HepG2 (cell line): ENCODE measurements at regions not wholly inside any gene's neighbourhood (a gene's known extent, or its start where the extent isn't known, plus 50 kb on each side); places are given as distances from the start of the nearest gene placed in this dataset.

Experiments
- ARNTL ChIP-seq: sonication (generic); formaldehyde crosslinking; IDR thresholded peaks from 2 replicates; pipeline ENCODE4 v1.4.0; 2020; ENCODE audit warnings: mild to moderate bottlenecking, missing genetic modification reagents
- CBFB ChIP-seq: sonication (generic); formaldehyde crosslinking; IDR thresholded peaks from 2 replicates; pipeline ENCODE4 v1.4.0; 2020; ENCODE audit warnings: missing genetic modification reagents
- CEBPB ChIP-seq: IDR thresholded peaks from 2 replicates; pipeline ENCODE4 v1.6.1; 2011; ENCODE audit warnings: low read depth, low read length, improper control_type of control experiment, borderline replicate concordance
- CTCF ChIP-seq: sonication (generic); formaldehyde crosslinking; IDR thresholded peaks from 2 replicates; pipeline ENCODE4 v1.5.0; 2020; ENCODE audit warnings: mild to moderate bottlenecking, missing genetic modification reagents, moderate library complexity
- PHB2 ChIP-seq: fragments of 450-650 bp; IDR thresholded peaks from 2 replicates; pipeline ENCODE4 v1.6.1; 2018; ENCODE audit not compliant: partially characterized antibody
- POLR2A ChIP-seq, 2 experiments: IDR thresholded peaks; 2 replicates each; pipeline ENCODE4 v1.6.1; 2011; ENCODE audit warnings: low read depth in 2 of 2, low read length in 2 of 2, mild to moderate bottlenecking in 1 of 2, moderate library complexity in 1 of 2; ENCODE audit not compliant: insufficient read depth in 1 of 2
- REST ChIP-seq, 2 experiments: IDR thresholded peaks; 2 replicates each; pipeline ENCODE4 v1.6.1; 2011 to 2012; ENCODE audit warnings: low read length in 2 of 2, borderline replicate concordance in 1 of 2, low read depth in 1 of 2, mild to moderate bottlenecking in 1 of 2, moderate library complexity in 1 of 2
- ZNF407 ChIP-seq: sonication (generic); formaldehyde crosslinking; IDR thresholded peaks from one replicate; pipeline ENCODE4 v1.5.1; 2020; ENCODE audit warnings: mild to moderate bottlenecking, missing genetic modification reagents; ENCODE audit errors: not compliant biosample characterization
- ZNF547 ChIP-seq: sonication (generic); formaldehyde crosslinking; IDR thresholded peaks from 2 replicates; pipeline ENCODE4 v1.5.1; 2020; ENCODE audit warnings: mild to moderate bottlenecking, missing genetic modification reagents
- ZNF670 ChIP-seq: sonication (generic); formaldehyde crosslinking; IDR thresholded peaks from 2 replicates; pipeline ENCODE4 v1.8.0; 2022; ENCODE audit warnings: mild to moderate bottlenecking, missing genetic modification reagents, borderline replicate concordance

- TF ChIP-seq CTCF (CRISPR knock-in tag) (no peak), ZNF670 (CRISPR knock-in tag) (no peak), ARNTL (CRISPR knock-in tag) (no peak), ZNF547 (CRISPR knock-in tag) (no peak), CBFB (no peak), PHB2 (no peak), CEBPB (no peak), REST (IDR thresholded peaks at IDR 0.05; ENCODE audit: borderline replicate concordance in 1 of 2, low read depth in 1 of 2, low read length in 2 of 2) (no peak), ZNF407 (CRISPR knock-in tag) (no peak), POLR2A (IDR thresholded peaks at IDR 0.05; ENCODE audit: insufficient read depth in 1 of 2, low read depth in 2 of 2, low read length in 2 of 2) (no peak)
Observed at GRCh38 chr7:3240826-3241430, 60.1 kb upstream of the SDK1 start.
